ENCODE measurements at regions not wholly inside any gene's neighbourhood (a gene's known extent, or its start where the extent isn't known, plus 50 kb on each side); places are given as distances from the start of the nearest gene placed in this dataset.
A peak's percentile ranks its signal among the peaks of the same experiment; 100 is the strongest.

- intact Hi-C loops (cut with DNase I), result no loop called here
- Histone ChIP-seq H3K9me3 (no peaks in the 10 kb centered on the region), H3K27me3 (peaks cover 0 to 12% of the 10 kb centered on the region in 2 donors), H3K36me3 (no peaks in the 10 kb centered on the region), H3K27ac (no peak overlapping the region), H3K4me1 (peaks cover 0 to 17% (median 0%) of the 10 kb centered on the region in 4 donors), H3K4me3 (no peak overlapping the region)
- DNase-seq, result no peak
- no peak for ATAC-seq
- no peak for TF ChIP-seq POLR2A (IDR thresholded peaks at IDR 0.05)
- 10% methylated on average over 29 of the region's 29 CpGs for WGBS (ENCODE audit: insufficient coverage, low coverage, low lambda C conversion rate, missing lambda C conversion rate)
Measured at GRCh38 chr1:217139513-217139912, 416.3 kb upstream of the ESRRG start.

GRCh38 chr1:217138799-217139466 lies 415.7 kb upstream of the ESRRG start:
- no peak for ATAC-seq
- DNase-seq, result no peak
- Histone ChIP-seq H3K4me1 (peaks cover 0 to 19% (median 0%) of the 10 kb centered on the region in 4 donors), H3K4me3 (no peak overlapping the region), H3K27me3 (peaks cover 0 to 14% of the 10 kb centered on the region in 2 donors), H3K36me3 (no peaks in the 10 kb centered on the region), H3K27ac (no peak overlapping the region), H3K9me3 (no peaks in the 10 kb centered on the region)
- TF ChIP-seq CTCF (IDR thresholded peaks at IDR 0.05) (no peak), POLR2A (IDR thresholded peaks at IDR 0.05) (no peak)
- WGBS (ENCODE audit: insufficient coverage, low coverage, low lambda C conversion rate, missing lambda C conversion rate), result 23% methylated on average over 11 of the region's 12 CpGs
- intact Hi-C loops (cut with DNase I), result no loop called here

DNA sequence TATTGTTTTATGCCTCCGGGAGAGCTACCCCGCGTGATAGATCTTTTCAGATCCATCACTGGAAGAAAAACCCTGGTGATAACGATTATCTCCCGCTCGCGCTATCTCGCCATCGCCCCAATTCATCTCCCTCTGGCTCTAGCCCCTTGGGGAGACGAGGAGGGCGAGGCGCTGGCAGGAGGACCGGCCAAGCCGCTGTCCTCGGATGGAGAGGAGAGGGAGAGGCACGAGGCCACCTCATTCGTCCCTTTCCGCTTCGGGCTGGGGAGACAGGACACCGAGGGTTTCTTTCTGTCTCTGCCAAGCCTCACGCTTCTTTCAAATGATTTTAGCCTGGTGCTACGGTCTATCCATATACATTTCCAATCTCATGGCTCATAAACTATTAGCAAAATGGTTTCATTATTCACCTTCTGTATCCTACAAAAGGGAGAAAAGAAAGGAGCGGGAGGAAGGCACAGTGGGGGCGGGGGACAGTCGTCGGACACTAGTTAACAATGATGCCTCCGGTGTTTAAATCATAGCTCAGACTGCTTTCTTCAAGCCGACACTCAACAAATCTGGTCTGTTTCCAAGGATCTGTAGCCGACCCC lies 415.0 kb upstream of the ESRRG start:
- ATAC-seq, result no peak
- no peak for TF ChIP-seq POLR2A (IDR thresholded peaks at IDR 0.05)
- TF ChIP-seq CTCF (IDR thresholded peaks at IDR 0.05), result no peak
- intact Hi-C loops (cut with DNase I), result no loop called here
- Histone ChIP-seq H3K4me3 (no peak overlapping the region), H3K4me1 (peaks cover 0 to 19% (median 0%) of the 10 kb centered on the region in 4 donors), H3K9me3 (no peaks in the 10 kb centered on the region), H3K27ac (no peak overlapping the region), H3K36me3 (no peaks in the 10 kb centered on the region), H3K27me3 (peaks cover 0 to 14% of the 10 kb centered on the region in 2 donors)
- no peak for DNase-seq
- WGBS (ENCODE audit: insufficient coverage, low coverage, low lambda C conversion rate, missing lambda C conversion rate), result 6% methylated on average over 22 of the region's 29 CpGs

DNA sequence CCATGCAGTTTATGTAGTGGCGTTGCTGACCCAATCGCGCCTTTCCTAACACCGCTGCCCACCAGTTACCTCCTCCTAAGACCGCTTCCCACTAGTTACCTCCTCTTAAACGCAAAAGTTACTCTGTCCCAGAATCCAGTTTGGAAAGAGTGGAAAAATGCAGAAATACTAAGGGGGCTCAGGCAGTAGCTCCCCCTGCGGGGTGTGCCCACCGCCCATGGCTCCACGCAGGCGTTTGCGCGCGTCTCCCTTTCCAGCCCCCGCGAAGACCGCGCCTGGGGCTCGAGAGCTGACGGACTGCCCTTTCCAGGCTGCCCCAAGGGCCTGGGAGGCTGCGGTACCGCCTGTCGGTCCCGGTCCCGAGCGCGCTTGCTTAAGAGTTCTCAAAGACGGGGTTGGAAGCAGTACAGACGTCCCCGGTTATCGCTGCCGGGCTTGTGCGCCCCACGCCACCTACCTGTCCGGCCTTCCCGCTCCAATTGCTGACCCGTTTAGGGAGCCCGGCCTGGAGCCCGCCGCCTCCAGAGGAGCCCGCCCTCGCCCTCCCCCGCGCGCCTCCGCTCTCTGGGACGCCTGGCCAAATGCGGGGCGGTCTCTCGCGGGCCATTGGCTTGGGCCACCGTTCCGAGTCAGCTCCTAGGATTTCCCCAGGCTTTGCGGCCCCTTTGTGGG lies 414.1 kb upstream of the ESRRG start:
- H3K4me3 ChIP-seq, result no peak overlapping the region
- TF ChIP-seq POLR2A (IDR thresholded peaks at IDR 0.05) (no peak), CTCF (IDR thresholded peaks at IDR 0.05) (no peak)
- H3K4me1 ChIP-seq, result peaks cover 0 to 19% (median 0%) of the 10 kb centered on the region in 4 donors
- H3K9me3 ChIP-seq, result no peaks in the 10 kb centered on the region
- ATAC-seq (peak in 2 of 4 donors; percentile 19 to 31), DNase-seq (no peak)
- 20% methylated on average over 13 of the region's 53 CpGs for whole genome bisulfite sequencing (ENCODE audit: insufficient coverage, low coverage, low lambda C conversion rate, missing lambda C conversion rate)
- H3K27me3 ChIP-seq, result peaks cover 0 to 14% of the 10 kb centered on the region in 2 donors
- no peak overlapping the region for H3K27ac ChIP-seq
- H3K36me3 ChIP-seq, result no peaks in the 10 kb centered on the region
- intact Hi-C loops (cut with DNase I), result no loop called here

- Histone ChIP-seq H3K27ac (no peak overlapping the region), H3K36me3 (no peaks in the 10 kb centered on the region), H3K4me1 (peaks cover 0 to 19% (median 0%) of the 10 kb centered on the region in 4 donors), H3K4me3 (no peak overlapping the region), H3K9me3 (no peaks in the 10 kb centered on the region), H3K27me3 (peaks cover 0 to 14% of the 10 kb centered on the region in 2 donors)
- WGBS (ENCODE audit: insufficient coverage, low coverage, low lambda C conversion rate, missing lambda C conversion rate), result 13% methylated on average over 10 of the region's 11 CpGs
- DNase-seq (no peak), ATAC-seq (no peak)
- intact Hi-C loops (cut with DNase I), result no loop called here
- TF ChIP-seq CTCF (IDR thresholded peaks at IDR 0.05) (no peak), POLR2A (IDR thresholded peaks at IDR 0.05) (no peak)
Measured at GRCh38 chr1:217136895-217137205, 413.6 kb upstream of the ESRRG start.
